Liver (tissue), 3 donors: ENCODE measurements at regions not wholly inside any gene's neighbourhood (a gene's known extent, or its start where the extent isn't known, plus 50 kb on each side); places are given as distances from the start of the nearest gene placed in this dataset.

Experiments used
- ATF3 ChIP-seq: IDR thresholded peaks from 2 replicates; pipeline ENCODE4 v1.6.1; 2016; ENCODE audit warnings: antibody characterized with exemption
- EGR1 ChIP-seq, 2 donors: IDR thresholded peaks; 2 replicates each; pipeline ENCODE4 v1.6.1; 2016 to 2018; ENCODE audit warnings: antibody characterized with exemption in 2 of 2, low read depth in 2 of 2
- FOXA1 ChIP-seq: IDR thresholded peaks from 2 replicates; pipeline ENCODE4 v1.6.1; 2016; ENCODE audit warnings: antibody characterized with exemption
- GABPA ChIP-seq, 2 donors: IDR thresholded peaks in 1 of 2; conservative IDR thresholded peaks in 1 of 2; 2 replicates each; pipeline ENCODE4 v1.6.1; 2016; ENCODE audit warnings: antibody characterized with exemption in 2 of 2, mild to moderate bottlenecking in 1 of 2, moderate library complexity in 1 of 2
- HNF4G ChIP-seq: IDR thresholded peaks from 2 replicates; pipeline ENCODE4 v1.6.1; 2016; ENCODE audit warnings: antibody characterized with exemption
- JUND ChIP-seq, 2 donors: IDR thresholded peaks; 2 replicates each; pipeline ENCODE4 v1.6.1; 2016; ENCODE audit warnings: antibody characterized with exemption in 2 of 2
- MAX ChIP-seq: IDR thresholded peaks from 2 replicates; pipeline ENCODE4 v1.6.1; 2016; ENCODE audit warnings: antibody characterized with exemption
- NR2F2 ChIP-seq: IDR thresholded peaks from 2 replicates; pipeline ENCODE4 v1.6.1; 2016; ENCODE audit warnings: antibody characterized with exemption
- TF ChIP-seq, protein P1 (sequence below): fragments of 150-350 bp; IDR thresholded peaks from 2 replicates; pipeline ENCODE4 v1.5.1; 2017; ENCODE audit warnings: improper control_type of control experiment, low read depth, low read length; ENCODE audit not compliant: missing input control
- TF ChIP-seq, protein P2 (sequence below): IDR thresholded peaks from 2 replicates; pipeline ENCODE4 v1.6.1; 2016; ENCODE audit warnings: antibody characterized with exemption, mild to moderate bottlenecking
- donor health status: healthy.
- donor health status: healthy.

DNA sequence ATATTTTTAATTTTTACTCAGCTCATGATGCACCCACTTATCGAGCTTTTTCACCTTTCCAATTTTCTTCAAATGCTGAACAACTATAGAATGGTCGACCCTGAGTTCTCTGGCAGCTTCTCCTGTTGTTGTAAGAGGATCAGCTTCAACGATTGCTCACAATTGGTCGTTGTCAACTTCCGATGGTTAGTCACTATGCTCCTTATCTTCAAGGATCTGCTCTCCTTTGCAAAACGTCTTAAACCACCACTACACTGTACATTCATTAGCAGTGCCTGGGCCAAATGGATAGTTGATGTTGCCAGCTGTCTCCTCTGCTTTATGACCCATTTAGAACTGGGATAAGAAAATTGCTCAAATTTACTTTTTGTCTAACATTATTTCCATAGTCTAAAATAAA is 385.9 kb upstream of the LYPLAL1 start:
- TF ChIP-seq GABPA (IDR thresholded peaks at IDR 0.05 in 1 of 2, conservative IDR thresholded peaks at IDR 0.05 in 1 of 2) (no peak), ATF3 (no peak), EGR1 (IDR thresholded peaks at IDR 0.05; ENCODE audit: low read depth in 2 of 2) (no peak), FOXA1 (no peak), NR2F2 (no peak), MAX (no peak), JUND (IDR thresholded peaks at IDR 0.05) (no peak), HNF4G (no peak)
- TF ChIP-seq, protein P1, sequence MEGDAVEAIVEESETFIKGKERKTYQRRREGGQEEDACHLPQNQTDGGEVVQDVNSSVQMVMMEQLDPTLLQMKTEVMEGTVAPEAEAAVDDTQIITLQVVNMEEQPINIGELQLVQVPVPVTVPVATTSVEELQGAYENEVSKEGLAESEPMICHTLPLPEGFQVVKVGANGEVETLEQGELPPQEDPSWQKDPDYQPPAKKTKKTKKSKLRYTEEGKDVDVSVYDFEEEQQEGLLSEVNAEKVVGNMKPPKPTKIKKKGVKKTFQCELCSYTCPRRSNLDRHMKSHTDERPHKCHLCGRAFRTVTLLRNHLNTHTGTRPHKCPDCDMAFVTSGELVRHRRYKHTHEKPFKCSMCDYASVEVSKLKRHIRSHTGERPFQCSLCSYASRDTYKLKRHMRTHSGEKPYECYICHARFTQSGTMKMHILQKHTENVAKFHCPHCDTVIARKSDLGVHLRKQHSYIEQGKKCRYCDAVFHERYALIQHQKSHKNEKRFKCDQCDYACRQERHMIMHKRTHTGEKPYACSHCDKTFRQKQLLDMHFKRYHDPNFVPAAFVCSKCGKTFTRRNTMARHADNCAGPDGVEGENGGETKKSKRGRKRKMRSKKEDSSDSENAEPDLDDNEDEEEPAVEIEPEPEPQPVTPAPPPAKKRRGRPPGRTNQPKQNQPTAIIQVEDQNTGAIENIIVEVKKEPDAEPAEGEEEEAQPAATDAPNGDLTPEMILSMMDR, result no peak
- TF ChIP-seq, protein P2, sequence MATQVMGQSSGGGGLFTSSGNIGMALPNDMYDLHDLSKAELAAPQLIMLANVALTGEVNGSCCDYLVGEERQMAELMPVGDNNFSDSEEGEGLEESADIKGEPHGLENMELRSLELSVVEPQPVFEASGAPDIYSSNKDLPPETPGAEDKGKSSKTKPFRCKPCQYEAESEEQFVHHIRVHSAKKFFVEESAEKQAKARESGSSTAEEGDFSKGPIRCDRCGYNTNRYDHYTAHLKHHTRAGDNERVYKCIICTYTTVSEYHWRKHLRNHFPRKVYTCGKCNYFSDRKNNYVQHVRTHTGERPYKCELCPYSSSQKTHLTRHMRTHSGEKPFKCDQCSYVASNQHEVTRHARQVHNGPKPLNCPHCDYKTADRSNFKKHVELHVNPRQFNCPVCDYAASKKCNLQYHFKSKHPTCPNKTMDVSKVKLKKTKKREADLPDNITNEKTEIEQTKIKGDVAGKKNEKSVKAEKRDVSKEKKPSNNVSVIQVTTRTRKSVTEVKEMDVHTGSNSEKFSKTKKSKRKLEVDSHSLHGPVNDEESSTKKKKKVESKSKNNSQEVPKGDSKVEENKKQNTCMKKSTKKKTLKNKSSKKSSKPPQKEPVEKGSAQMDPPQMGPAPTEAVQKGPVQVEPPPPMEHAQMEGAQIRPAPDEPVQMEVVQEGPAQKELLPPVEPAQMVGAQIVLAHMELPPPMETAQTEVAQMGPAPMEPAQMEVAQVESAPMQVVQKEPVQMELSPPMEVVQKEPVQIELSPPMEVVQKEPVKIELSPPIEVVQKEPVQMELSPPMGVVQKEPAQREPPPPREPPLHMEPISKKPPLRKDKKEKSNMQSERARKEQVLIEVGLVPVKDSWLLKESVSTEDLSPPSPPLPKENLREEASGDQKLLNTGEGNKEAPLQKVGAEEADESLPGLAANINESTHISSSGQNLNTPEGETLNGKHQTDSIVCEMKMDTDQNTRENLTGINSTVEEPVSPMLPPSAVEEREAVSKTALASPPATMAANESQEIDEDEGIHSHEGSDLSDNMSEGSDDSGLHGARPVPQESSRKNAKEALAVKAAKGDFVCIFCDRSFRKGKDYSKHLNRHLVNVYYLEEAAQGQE, result no peak
